ENCODE measurements at regions not wholly inside any gene's neighbourhood (a gene's known extent, or its start where the extent isn't known, plus 50 kb on each side); places are given as distances from the start of the nearest gene placed in this dataset.

GRCh38 chr9:96163161-96163560, 138.8 kb downstream of the HSD17B3 start:
- intact Hi-C loops (cut with DNase I; ENCODE audit: low total_unique reads) = no loop called here
- DNase-seq = no peak

DNA sequence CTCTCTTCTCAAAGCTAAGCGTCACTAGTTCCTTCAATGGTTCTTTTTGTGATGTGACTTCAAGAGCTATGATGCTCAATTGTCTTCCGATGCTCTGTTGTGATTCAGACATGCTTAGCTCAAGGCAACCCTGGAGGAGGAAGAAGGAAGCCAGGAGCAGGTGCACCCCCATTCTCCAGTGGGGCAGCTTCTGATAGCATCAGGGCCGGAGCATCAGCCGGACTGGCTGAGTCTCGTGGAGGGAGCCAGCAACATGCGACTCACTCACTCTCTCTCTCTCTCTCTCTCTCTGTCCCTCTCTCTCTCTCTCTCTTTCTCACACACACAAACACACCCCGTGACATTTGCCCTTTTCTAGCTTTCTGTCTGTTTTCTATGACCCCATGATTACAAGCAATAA, 140.2 kb downstream of the HSD17B3 start:
- Histone ChIP-seq H3K27ac (no peak overlapping the region), H3K4me1 (peaks cover 0 to 20% (median 4%) of the 10 kb centered on the region in 6 donors), H3K4me3 (no peak overlapping the region), H3K9me3 (peaks cover 0 to 6% (median 3%) of the 10 kb centered on the region in 8 donors), H3K27me3 (replicated peaks in 1 of 7) (peaks cover 0 to 15% (median 0%) of the 10 kb centered on the region in 7 donors), H3K36me3 (no peaks in the 10 kb centered on the region)
- DNase-seq = no peak
- no peak for TF ChIP-seq POLR2A (IDR thresholded peaks at IDR 0.05)
- TF ChIP-seq POLR2AphosphoS5 (IDR thresholded peaks at IDR 0.05) = no peak
- TF ChIP-seq, protein P1, sequence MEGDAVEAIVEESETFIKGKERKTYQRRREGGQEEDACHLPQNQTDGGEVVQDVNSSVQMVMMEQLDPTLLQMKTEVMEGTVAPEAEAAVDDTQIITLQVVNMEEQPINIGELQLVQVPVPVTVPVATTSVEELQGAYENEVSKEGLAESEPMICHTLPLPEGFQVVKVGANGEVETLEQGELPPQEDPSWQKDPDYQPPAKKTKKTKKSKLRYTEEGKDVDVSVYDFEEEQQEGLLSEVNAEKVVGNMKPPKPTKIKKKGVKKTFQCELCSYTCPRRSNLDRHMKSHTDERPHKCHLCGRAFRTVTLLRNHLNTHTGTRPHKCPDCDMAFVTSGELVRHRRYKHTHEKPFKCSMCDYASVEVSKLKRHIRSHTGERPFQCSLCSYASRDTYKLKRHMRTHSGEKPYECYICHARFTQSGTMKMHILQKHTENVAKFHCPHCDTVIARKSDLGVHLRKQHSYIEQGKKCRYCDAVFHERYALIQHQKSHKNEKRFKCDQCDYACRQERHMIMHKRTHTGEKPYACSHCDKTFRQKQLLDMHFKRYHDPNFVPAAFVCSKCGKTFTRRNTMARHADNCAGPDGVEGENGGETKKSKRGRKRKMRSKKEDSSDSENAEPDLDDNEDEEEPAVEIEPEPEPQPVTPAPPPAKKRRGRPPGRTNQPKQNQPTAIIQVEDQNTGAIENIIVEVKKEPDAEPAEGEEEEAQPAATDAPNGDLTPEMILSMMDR (IDR thresholded peaks at IDR 0.05 in 8 of 11, conservative IDR thresholded peaks at IDR 0.05 in 3 of 11) = no peak
- intact Hi-C loops (cut with DNase I; ENCODE audit: low total_unique reads) = no loop called here
- WGBS, 5 donors = 68 to 88% (median 79%) methylated on average over 7 of the region's 7 CpGs

More at GRCh38 chr9:96163161-96163560, 138.8 kb downstream of the HSD17B3 start:
- Histone ChIP-seq H3K4me3 (no peak overlapping the region), H3K27me3 (replicated peaks in 1 of 7) (peaks cover 0 to 9% (median 0%) of the 10 kb centered on the region in 7 donors), H3K36me3 (no peaks in the 10 kb centered on the region), H3K27ac (peak overlapping the region in 4 of 8 donors; percentile 24 to 54 (median 36)), H3K4me1 (peaks cover 0 to 16% (median 2%) of the 10 kb centered on the region in 6 donors), H3K9me3 (peaks cover 0 to 7% (median 3%) of the 10 kb centered on the region in 8 donors)
- WGBS, 5 donors = 55 to 65% (median 59%) methylated on average over 7 of the region's 7 CpGs
- TF ChIP-seq, protein P1 (IDR thresholded peaks at IDR 0.05 in 8 of 11, conservative IDR thresholded peaks at IDR 0.05 in 3 of 11) = no peak
- TF ChIP-seq POLR2A (IDR thresholded peaks at IDR 0.05) = no peak
- TF ChIP-seq POLR2AphosphoS5 (IDR thresholded peaks at IDR 0.05) = no peak

DNA sequence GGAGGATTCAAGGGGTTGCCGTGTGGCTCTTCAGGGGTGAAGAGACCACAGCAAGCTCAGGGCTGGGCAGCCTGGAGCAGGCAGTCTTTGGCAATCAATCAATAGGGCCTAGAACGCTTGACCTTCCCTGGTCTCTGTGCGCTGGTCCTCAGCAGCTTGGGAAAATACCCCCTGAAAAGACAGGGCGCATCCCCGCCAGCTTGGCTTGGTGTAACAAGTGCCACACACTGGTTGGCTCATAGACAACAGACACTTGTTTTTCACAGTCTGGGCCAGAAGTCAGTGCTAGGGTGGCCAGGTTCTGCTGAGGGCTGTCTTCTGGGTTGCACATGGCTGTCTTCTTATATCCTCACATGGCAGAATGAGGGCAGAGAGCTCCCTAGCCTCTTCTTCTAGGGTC, 141.1 kb downstream of the HSD17B3 start:
- DNase-seq = no peak
- 81 to 97% (median 96%) methylated on average over 3 to 5 of the region's 5 CpGs for WGBS, 5 donors
- Histone ChIP-seq H3K36me3 (no peaks in the 10 kb centered on the region), H3K4me1 (peaks cover 0 to 26% (median 4%) of the 10 kb centered on the region in 6 donors), H3K27ac (no peak overlapping the region), H3K27me3 (replicated peaks in 1 of 7) (peaks cover 0 to 17% (median 0%) of the 10 kb centered on the region in 7 donors), H3K9me3 (peaks cover 0 to 5% (median 3%) of the 10 kb centered on the region in 8 donors), H3K4me3 (no peak overlapping the region)
- TF ChIP-seq, protein P1 (IDR thresholded peaks at IDR 0.05 in 8 of 11, conservative IDR thresholded peaks at IDR 0.05 in 3 of 11) = no peak
- TF ChIP-seq POLR2AphosphoS5 (IDR thresholded peaks at IDR 0.05) (no peak), POLR2A (IDR thresholded peaks at IDR 0.05) (no peak)
- intact Hi-C loops (cut with DNase I; ENCODE audit: low total_unique reads) = no loop called here

DNA sequence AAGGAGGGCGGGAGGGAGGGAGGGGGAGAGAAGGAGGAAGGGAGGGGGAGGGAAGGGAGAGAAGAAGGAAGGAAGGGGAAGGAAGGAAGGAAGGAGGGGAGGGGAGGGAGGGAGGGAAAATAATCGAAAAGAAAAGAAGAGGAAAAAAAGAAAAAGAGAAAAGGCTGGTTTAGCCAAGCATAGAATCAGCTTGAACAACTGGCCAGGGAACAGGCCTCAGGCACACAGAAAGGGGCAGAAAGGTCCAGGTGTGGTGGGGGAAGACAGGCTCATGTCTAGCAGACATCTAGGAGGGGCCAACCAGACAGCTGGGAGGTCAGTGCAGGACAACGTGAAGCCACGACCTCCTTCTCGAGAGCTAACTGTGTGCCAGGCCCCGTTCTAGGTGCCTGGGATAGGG, 141.8 kb downstream of the HSD17B3 start:
- WGBS, 5 donors = 66 to 77% (median 72%) methylated on average over 6 of the region's 6 CpGs
- Histone ChIP-seq H3K4me3 (no peak overlapping the region), H3K27me3 (replicated peaks in 1 of 7) (peaks cover 0 to 17% (median 0%) of the 10 kb centered on the region in 7 donors), H3K9me3 (peaks cover 0 to 5% (median 3%) of the 10 kb centered on the region in 8 donors), H3K36me3 (no peaks in the 10 kb centered on the region), H3K4me1 (peaks cover 0 to 26% (median 4%) of the 10 kb centered on the region in 6 donors), H3K27ac (no peak overlapping the region)
- intact Hi-C loops (cut with DNase I; ENCODE audit: low total_unique reads) = no loop called here
- TF ChIP-seq POLR2A (IDR thresholded peaks at IDR 0.05) = no peak
- TF ChIP-seq POLR2AphosphoS5 (IDR thresholded peaks at IDR 0.05) = no peak
- TF ChIP-seq, protein P1 (IDR thresholded peaks at IDR 0.05 in 8 of 11, conservative IDR thresholded peaks at IDR 0.05 in 3 of 11) = no peak
- DNase-seq = no peak

Measured in spleen (tissue), 11 donors.